Uterus (tissue), 3 donors: ENCODE measurements at regions not wholly inside any gene's neighbourhood (a gene's known extent, or its start where the extent isn't known, plus 50 kb on each side); places are given as distances from the start of the nearest gene placed in this dataset.

Source experiments
- DNase-seq, 2 donors: peaks; one replicate each; pipeline ENCODE4 v3.0.0-alpha.2; 2019 to 2020
- H3K27ac ChIP-seq, 2 donors: fragments of 200-600 bp; sonication (generic); 1 replicate in 1 of 2; 2 replicates in 1 of 2; pipeline ENCODE4 v1.5.1; 2016 to 2018
- H3K27me3 ChIP-seq, 2 donors: fragments of 200-600 bp; sonication (generic); one replicate each; pipeline ENCODE4 v1.5.1; 2018 to 2019; ENCODE audit warnings: control low read depth in 1 of 2
- H3K36me3 ChIP-seq, 2 donors: fragments of 200-600 bp; sonication (generic); one replicate each; pipeline ENCODE4 v1.5.1; 2019; ENCODE audit warnings: control low read depth in 1 of 2
- H3K4me1 ChIP-seq, 2 donors: fragments of 200-600 bp; sonication (generic); one replicate each; pipeline ENCODE4 v1.5.1; 2018 to 2019; ENCODE audit warnings: control low read depth in 1 of 2
- H3K4me3 ChIP-seq, 2 donors: fragments of 200-600 bp; sonication (generic); 1 replicate in 1 of 2; 2 replicates in 1 of 2; pipeline ENCODE4 v1.5.1; 2018 to 2019; ENCODE audit warnings: mild to moderate bottlenecking in 1 of 2
- H3K9me3 ChIP-seq, 2 donors: fragments of 200-600 bp; sonication (generic); one replicate each; pipeline ENCODE4 v1.5.1; 2019; ENCODE audit warnings: control low read depth in 1 of 2
- POLR2A ChIP-seq, 2 donors: fragments of 450-650 bp; IDR thresholded peaks; one replicate each; pipeline ENCODE4 v1.6.1; 2016; ENCODE audit warnings: antibody characterized with exemption in 2 of 2, mild to moderate bottlenecking in 1 of 2, moderate library complexity in 1 of 2
- intact Hi-C: fragments of 100-400 bp; cut with DNase I; formaldehyde crosslinking; loops from one replicate; pipeline ENCODE4 v1.15.1; 2023; ENCODE audit warnings: low total_unique reads
- TF ChIP-seq, protein P1 (sequence below), 4 experiments: fragments of 200-600 bp in 2 of 4; fragments of 450-650 bp in 2 of 4; sonication (generic) in 2 of 4; IDR thresholded peaks; one replicate each; pipeline ENCODE4 v1.5.1; 2016 to 2019; ENCODE audit warnings: antibody characterized with exemption in 4 of 4, mild to moderate bottlenecking in 2 of 4, moderate library complexity in 1 of 4
- donor health status: DM: yes; HTN: yes; CAD: no.

DNA sequence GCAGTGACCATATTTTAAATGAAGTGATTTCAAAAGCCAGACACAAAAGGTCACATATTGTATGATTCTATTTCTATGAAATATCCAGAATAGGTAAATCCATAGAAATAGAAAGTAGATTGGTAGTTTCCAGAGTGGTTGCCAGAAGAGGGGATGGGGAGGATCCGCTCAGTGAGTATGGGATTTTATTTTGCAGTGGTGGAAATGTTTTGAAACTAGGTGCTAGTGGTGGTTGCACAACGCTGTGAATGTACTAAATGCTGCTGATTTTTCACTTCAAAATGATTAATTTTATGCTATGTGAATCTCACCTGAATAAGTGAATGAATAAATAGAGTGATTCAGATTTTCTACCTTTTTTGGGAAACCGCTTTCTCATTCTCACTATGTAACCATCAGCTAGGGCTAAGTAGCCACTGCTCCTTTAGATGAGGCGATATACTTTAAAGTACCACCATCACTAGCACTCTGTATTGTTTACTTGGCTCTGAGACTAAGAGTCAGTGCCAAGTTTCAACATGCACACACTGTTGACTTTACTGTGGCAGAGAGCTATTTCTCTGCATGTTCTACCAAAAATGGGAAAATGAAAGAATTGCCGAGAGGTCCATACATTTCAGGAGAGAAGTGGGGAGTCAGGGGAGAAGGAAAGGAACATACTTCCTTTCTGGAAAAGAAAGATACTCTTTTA is 90.7 kb upstream of the GOLIM4 start:
- Histone ChIP-seq H3K27ac (no peak overlapping the region), H3K36me3 (no peaks in the 10 kb centered on the region), H3K27me3 (no peaks in the 10 kb centered on the region), H3K4me1 (no peaks in the 10 kb centered on the region), H3K9me3 (no peaks in the 10 kb centered on the region), H3K4me3 (no peak overlapping the region)
- DNase-seq = no peak
- intact Hi-C loops = no loop called here
- TF ChIP-seq, protein P1, sequence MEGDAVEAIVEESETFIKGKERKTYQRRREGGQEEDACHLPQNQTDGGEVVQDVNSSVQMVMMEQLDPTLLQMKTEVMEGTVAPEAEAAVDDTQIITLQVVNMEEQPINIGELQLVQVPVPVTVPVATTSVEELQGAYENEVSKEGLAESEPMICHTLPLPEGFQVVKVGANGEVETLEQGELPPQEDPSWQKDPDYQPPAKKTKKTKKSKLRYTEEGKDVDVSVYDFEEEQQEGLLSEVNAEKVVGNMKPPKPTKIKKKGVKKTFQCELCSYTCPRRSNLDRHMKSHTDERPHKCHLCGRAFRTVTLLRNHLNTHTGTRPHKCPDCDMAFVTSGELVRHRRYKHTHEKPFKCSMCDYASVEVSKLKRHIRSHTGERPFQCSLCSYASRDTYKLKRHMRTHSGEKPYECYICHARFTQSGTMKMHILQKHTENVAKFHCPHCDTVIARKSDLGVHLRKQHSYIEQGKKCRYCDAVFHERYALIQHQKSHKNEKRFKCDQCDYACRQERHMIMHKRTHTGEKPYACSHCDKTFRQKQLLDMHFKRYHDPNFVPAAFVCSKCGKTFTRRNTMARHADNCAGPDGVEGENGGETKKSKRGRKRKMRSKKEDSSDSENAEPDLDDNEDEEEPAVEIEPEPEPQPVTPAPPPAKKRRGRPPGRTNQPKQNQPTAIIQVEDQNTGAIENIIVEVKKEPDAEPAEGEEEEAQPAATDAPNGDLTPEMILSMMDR (IDR thresholded peaks at IDR 0.05) = no peak
- no peak for TF ChIP-seq POLR2A (IDR thresholded peaks at IDR 0.05)

DNA sequence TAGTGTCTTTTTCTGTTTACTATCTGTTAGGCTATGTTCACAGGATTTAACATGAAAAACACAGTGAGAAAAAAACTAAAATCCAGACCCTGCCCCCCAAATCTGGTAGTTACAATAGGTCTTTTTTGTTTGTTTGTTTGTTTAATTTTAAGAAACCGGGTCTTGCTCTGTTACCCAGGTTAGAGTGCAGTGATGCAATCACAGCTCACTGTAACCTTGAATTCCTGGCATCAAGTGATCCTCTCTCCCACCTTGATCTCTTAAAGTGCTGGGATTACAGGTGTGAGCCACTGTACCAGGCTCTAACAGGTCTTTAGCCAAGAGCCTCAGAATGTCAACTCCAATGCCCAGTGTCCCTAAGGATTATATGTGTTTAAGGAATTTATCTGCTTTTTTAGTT is 88.0 kb upstream of the GOLIM4 start:
- no peak for DNase-seq
- H3K36me3 ChIP-seq = no peaks in the 10 kb centered on the region
- no peak overlapping the region for H3K27ac ChIP-seq
- intact Hi-C loops = no loop called here
- no peak overlapping the region for H3K4me3 ChIP-seq
- no peaks in the 10 kb centered on the region for H3K4me1 ChIP-seq
- no peaks in the 10 kb centered on the region for H3K9me3 ChIP-seq
- no peaks in the 10 kb centered on the region for H3K27me3 ChIP-seq
- TF ChIP-seq POLR2A (IDR thresholded peaks at IDR 0.05) = no peak
- TF ChIP-seq, protein P1 (IDR thresholded peaks at IDR 0.05) = no peak

DNA sequence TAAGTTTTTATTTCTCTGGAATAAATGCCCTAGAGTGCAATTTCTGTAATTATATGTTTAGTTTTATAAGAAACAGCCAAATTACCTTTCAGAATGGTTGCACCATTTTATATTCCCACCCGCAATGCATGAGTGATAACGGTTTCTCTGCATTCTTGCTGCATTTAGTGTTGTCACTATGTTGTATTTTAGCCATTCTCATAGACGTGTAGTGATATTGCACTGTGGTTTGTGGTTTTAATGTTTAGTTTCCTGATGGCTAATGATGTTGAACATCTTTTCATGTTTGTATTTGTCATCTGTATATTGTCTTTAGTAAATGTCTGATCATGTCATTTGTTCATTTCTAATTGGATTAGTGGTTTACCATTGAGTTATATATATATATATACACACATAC is 73.0 kb upstream of the GOLIM4 start:
- intact Hi-C loops = no loop called here
- no peak for TF ChIP-seq POLR2A (IDR thresholded peaks at IDR 0.05)
- TF ChIP-seq, protein P1 (IDR thresholded peaks at IDR 0.05) = no peak

DNA sequence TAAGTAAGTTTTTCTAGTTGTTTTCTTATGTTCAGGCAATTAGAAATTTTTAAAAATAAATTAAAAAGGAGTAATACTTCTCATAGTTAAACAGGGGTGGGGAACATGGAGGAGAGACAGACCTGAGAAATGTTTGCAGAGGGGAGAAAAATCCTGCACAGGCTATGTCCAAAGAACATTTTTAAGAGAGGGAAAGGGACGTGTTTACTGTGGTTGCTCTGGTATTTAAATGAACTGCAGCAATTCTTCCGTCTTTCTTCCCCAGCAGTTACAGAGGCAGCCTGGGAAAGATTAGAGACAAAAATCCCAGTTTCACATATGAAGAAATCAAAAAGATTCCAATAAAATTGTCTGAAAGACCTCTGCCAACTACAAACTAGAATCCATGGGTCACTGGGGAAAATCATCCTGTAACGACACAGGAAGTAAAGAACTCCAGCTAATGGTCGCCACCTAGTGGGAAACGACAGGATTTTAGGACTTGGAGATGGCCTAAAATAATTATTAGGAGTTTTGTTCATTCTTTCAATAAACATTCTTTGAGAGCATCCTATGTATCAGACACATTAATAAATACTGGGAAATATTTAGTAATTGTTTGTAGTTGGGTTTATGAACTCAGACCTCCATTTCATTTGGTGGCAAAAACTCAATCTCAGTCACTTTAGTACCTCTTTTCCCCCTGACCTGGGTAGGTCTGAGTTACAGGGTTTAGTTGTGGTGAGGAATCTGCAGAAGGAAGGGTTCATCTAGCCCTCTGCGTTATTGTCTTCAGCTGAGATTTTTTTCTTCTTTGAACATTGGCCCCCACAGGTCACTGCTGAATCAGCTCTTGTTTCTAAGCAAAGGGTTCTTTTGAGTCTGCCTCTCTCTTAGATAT is 69.9 kb upstream of the GOLIM4 start:
- no peaks in the 10 kb centered on the region for H3K9me3 ChIP-seq
- no peaks in the 10 kb centered on the region for H3K27me3 ChIP-seq
- TF ChIP-seq, protein P1 (IDR thresholded peaks at IDR 0.05) = peak; percentile 74 to 81 (median 78)
- TF ChIP-seq POLR2A (IDR thresholded peaks at IDR 0.05) = no peak
- no peak overlapping the region for H3K4me3 ChIP-seq
- H3K36me3 ChIP-seq = no peaks in the 10 kb centered on the region
- intact Hi-C loops = no loop called here
- peak overlapping the region in 1 of 2 donors; percentile 52 for H3K27ac ChIP-seq
- peak; percentile 46 to 68 for DNase-seq
- no peaks in the 10 kb centered on the region for H3K4me1 ChIP-seq

More for the DNA sequence above, 73.0 kb upstream of the GOLIM4 start:
- no peaks in the 10 kb centered on the region for H3K4me1 ChIP-seq
- no peak for DNase-seq
- no peaks in the 10 kb centered on the region for H3K36me3 ChIP-seq
- H3K4me3 ChIP-seq = no peak overlapping the region
- no peaks in the 10 kb centered on the region for H3K27me3 ChIP-seq
- H3K9me3 ChIP-seq = no peaks in the 10 kb centered on the region
- H3K27ac ChIP-seq = no peak overlapping the region

DNA sequence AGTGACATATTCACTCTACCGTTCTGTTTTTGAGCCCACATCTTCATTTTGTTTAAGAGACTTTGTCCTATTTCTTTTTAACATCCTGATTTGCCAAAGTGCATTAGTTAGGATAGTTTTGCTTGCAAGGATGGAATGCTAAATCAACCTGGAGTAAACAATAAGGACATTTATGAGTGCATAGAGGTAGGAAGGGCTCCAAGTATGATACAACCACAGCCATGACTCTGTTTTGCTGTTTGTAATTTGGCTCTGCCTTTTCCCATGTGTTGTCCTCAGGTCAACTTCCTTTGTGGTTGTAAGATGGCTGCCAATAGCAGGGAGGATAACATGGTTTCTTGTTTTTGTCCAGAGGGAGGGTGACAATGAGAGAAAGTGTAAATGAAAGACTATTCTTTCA is 66.4 kb upstream of the GOLIM4 start:
- no peaks in the 10 kb centered on the region for H3K27me3 ChIP-seq
- DNase-seq = no peak
- intact Hi-C loops = loop anchor here (5.0 kb wide), 1 partner anchor 115 kb away; no protein-coding TSS in a partner anchor
- no peaks in the 10 kb centered on the region for H3K4me1 ChIP-seq
- no peak overlapping the region for H3K4me3 ChIP-seq
- no peaks in the 10 kb centered on the region for H3K9me3 ChIP-seq
- TF ChIP-seq, protein P1 (IDR thresholded peaks at IDR 0.05) = no peak
- no peak for TF ChIP-seq POLR2A (IDR thresholded peaks at IDR 0.05)
- peak overlapping the region; percentile 44 to 52 for H3K27ac ChIP-seq
- H3K36me3 ChIP-seq = peaks cover 0 to 3% of the 10 kb centered on the region in 2 donors
